ENCODE measurements at regions not wholly inside any gene's neighbourhood (a gene's known extent, or its start where the extent isn't known, plus 50 kb on each side); places are given as distances from the start of the nearest gene placed in this dataset.

DNA sequence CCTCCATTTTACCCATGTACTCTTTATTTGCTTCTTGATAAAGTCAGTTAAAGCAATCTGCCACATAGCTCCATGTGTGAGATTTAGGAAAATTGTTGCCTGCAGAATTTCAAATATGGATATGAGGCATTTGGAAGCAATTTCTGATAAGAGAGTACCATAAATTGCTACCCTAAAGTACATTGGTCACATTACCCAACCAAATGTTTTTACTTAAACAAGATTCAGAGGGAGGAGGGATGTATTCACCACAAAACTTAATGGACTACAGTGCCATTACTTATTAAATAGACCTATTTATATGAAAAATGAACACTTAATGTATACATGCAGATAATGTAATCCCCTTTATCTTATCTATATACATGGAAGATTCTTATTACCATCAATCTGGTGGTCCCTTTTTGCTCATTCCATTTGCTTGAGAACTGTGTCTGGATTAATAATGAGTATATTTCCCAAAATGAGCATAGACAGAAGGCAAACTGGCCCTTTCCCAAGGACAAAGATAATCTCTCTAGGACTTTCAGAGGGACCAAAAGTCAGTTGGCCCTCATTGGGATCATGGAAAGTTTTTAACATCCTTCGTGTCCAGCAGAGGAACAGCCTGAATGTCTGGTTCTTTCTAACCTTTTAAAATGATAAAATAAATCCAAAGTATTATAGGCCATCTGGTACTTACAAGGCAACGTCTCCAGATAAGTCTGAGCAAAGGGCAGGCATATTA lies 526.4 kb downstream of the CBLN4 start:
- Histone ChIP-seq H3K4me3 (ENCODE audit: insufficient read length, low read depth) (no peak overlapping the region), H3K27me3 (ENCODE audit: insufficient read depth, insufficient read length) (no peaks in the 10 kb centered on the region), H3K9ac (ENCODE audit: insufficient read length, low read depth) (no peak overlapping the region), H3K4me1 (ENCODE audit: insufficient read depth, insufficient read length) (no peaks in the 10 kb centered on the region), H3K9me3 (ENCODE audit: insufficient read depth, low read length) (no peaks in the 10 kb centered on the region), H3K36me3 (ENCODE audit: insufficient read depth, insufficient read length, low read length) (no peaks in the 10 kb centered on the region)
- DNase-seq (ENCODE audit: low read depth, low spot score), result no peak
- TF ChIP-seq ZNF274 (IDR thresholded peaks at IDR 0.05; ENCODE audit: low read depth, low read length) (no peak), SUZ12 (IDR thresholded peaks at IDR 0.05; ENCODE audit: extremely low read depth, insufficient read depth, insufficient read length) (no peak), YY1 (IDR thresholded peaks at IDR 0.05; ENCODE audit: insufficient read depth, insufficient read length) (no peak)

DNA sequence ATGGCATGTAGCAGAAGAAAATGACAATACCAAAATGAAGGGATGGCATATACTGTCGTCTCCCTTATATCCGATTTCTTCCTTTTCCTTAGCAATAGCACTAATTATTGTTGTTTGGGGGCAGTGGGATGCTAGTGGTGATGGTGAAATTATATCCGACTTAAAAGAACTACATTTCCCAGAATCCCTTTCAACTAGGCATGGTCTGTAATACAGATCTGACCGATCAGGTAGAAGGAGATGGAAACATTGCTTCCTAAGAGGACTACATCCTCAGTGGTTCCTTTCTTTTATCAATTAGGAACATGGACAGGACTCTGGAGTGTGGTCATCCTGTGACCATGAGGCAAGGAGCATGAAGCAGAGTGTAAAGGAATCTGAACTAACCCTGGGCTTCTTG lies 532.6 kb downstream of the CBLN4 start:
- Histone ChIP-seq H3K9me3 (ENCODE audit: insufficient read depth, low read length) (no peaks in the 10 kb centered on the region), H3K27me3 (ENCODE audit: insufficient read depth, insufficient read length) (no peaks in the 10 kb centered on the region), H3K4me1 (ENCODE audit: insufficient read depth, insufficient read length) (no peaks in the 10 kb centered on the region), H3K9ac (ENCODE audit: insufficient read length, low read depth) (no peak overlapping the region), H3K36me3 (ENCODE audit: insufficient read depth, insufficient read length, low read length) (no peaks in the 10 kb centered on the region), H3K4me3 (ENCODE audit: insufficient read length, low read depth) (no peak overlapping the region)
- DNase-seq (ENCODE audit: low read depth, low spot score), result peak; percentile 15
- TF ChIP-seq SUZ12 (IDR thresholded peaks at IDR 0.05; ENCODE audit: extremely low read depth, insufficient read depth, insufficient read length), result no peak
- TF ChIP-seq YY1 (IDR thresholded peaks at IDR 0.05; ENCODE audit: insufficient read depth, insufficient read length), result no peak
- TF ChIP-seq ZNF274 (IDR thresholded peaks at IDR 0.05; ENCODE audit: low read depth, low read length), result no peak

DNA sequence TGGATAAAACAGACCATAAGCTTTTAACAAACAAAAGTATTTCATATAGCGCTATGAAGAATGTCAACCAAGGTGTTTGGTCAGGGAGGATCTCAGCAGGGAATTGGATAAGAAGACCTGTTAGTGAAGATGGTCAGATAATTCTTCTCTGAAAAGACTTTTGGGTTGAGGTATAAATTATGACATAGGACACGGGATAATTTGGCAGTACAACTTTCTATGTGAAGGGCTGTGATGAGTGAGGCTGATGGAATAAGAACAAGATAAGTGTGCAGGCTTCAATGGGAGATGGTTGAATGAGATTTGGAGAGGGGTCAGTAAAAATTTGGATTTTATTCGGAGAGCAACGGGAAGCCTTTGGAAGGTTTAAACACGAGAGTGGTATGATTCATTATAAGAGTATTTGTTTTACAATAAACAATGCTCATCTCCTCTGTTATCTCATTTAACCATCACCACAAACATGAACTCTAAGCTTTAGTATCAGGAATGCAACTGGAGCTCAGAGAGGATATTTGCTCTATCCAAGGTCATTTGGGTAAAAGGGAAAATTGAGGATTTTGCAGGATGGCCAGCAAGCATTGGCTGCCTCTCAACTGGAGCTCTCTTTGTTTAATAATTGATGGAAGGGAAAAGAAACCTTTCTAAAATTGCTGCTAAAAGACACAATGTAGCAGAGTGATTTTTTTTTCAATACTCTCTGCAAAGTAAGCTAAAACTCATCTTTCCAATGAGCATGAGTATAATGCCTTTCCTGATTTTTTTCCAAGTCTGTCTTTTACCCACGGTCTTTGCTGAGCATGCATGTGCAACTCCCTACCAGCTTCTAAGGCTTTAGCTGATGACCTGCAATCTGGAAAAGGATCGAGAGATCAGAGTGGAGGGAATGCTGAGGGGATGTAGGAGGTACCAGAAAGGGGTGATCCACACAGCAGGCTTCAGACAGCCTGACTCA lies 534.0 kb downstream of the CBLN4 start:
- no peak for DNase-seq (ENCODE audit: low read depth, low spot score)
- Histone ChIP-seq H3K4me1 (ENCODE audit: insufficient read depth, insufficient read length) (no peaks in the 10 kb centered on the region), H3K27me3 (ENCODE audit: insufficient read depth, insufficient read length) (no peaks in the 10 kb centered on the region), H3K4me3 (ENCODE audit: insufficient read length, low read depth) (no peak overlapping the region), H3K9me3 (ENCODE audit: insufficient read depth, low read length) (no peaks in the 10 kb centered on the region), H3K36me3 (ENCODE audit: insufficient read depth, insufficient read length, low read length) (no peaks in the 10 kb centered on the region), H3K9ac (ENCODE audit: insufficient read length, low read depth) (no peak overlapping the region)
- TF ChIP-seq SUZ12 (IDR thresholded peaks at IDR 0.05; ENCODE audit: extremely low read depth, insufficient read depth, insufficient read length), result no peak
- no peak for TF ChIP-seq YY1 (IDR thresholded peaks at IDR 0.05; ENCODE audit: insufficient read depth, insufficient read length)

- no peaks in the 10 kb centered on the region for H3K27me3 ChIP-seq (ENCODE audit: insufficient read depth, insufficient read length)
- no peak overlapping the region for H3K4me3 ChIP-seq (ENCODE audit: insufficient read length, low read depth)
- no peaks in the 10 kb centered on the region for H3K9me3 ChIP-seq (ENCODE audit: insufficient read depth, low read length)
- H3K4me1 ChIP-seq (ENCODE audit: insufficient read depth, insufficient read length), result no peaks in the 10 kb centered on the region
- no peak overlapping the region for H3K9ac ChIP-seq (ENCODE audit: insufficient read length, low read depth)
- no peak for TF ChIP-seq YY1 (IDR thresholded peaks at IDR 0.05; ENCODE audit: insufficient read depth, insufficient read length)
- no peak for TF ChIP-seq ZNF274 (IDR thresholded peaks at IDR 0.05; ENCODE audit: low read depth, low read length)
- TF ChIP-seq SUZ12 (IDR thresholded peaks at IDR 0.05; ENCODE audit: extremely low read depth, insufficient read depth, insufficient read length), result no peak
- no peaks in the 10 kb centered on the region for H3K36me3 ChIP-seq (ENCODE audit: insufficient read depth, insufficient read length, low read length)
- DNase-seq (ENCODE audit: low read depth, low spot score), result no peak
Observed at GRCh38 chr20:55469074-55469473, 536.2 kb downstream of the CBLN4 start.

GRCh38 chr20:55461519-55461918 lies 543.8 kb downstream of the CBLN4 start:
- TF ChIP-seq ZNF274 (IDR thresholded peaks at IDR 0.05; ENCODE audit: low read depth, low read length), result no peak
- Histone ChIP-seq H3K27me3 (ENCODE audit: insufficient read depth, insufficient read length) (no peaks in the 10 kb centered on the region), H3K36me3 (ENCODE audit: insufficient read depth, insufficient read length, low read length) (no peaks in the 10 kb centered on the region), H3K4me1 (ENCODE audit: insufficient read depth, insufficient read length) (no peaks in the 10 kb centered on the region), H3K9me3 (ENCODE audit: insufficient read depth, low read length) (no peaks in the 10 kb centered on the region), H3K4me3 (ENCODE audit: insufficient read length, low read depth) (no peak overlapping the region), H3K9ac (ENCODE audit: insufficient read length, low read depth) (no peak overlapping the region)
- DNase-seq (ENCODE audit: low read depth, low spot score), result no peak

- H3K36me3 ChIP-seq (ENCODE audit: insufficient read depth, insufficient read length, low read length), result no peaks in the 10 kb centered on the region
- DNase-seq (ENCODE audit: low read depth, low spot score), result no peak
- no peaks in the 10 kb centered on the region for H3K4me1 ChIP-seq (ENCODE audit: insufficient read depth, insufficient read length)
- H3K9me3 ChIP-seq (ENCODE audit: insufficient read depth, low read length), result no peaks in the 10 kb centered on the region
- H3K4me3 ChIP-seq (ENCODE audit: insufficient read length, low read depth), result no peak overlapping the region
- no peaks in the 10 kb centered on the region for H3K27me3 ChIP-seq (ENCODE audit: insufficient read depth, insufficient read length)
- no peak for TF ChIP-seq YY1 (IDR thresholded peaks at IDR 0.05; ENCODE audit: insufficient read depth, insufficient read length)
- no peak for TF ChIP-seq SUZ12 (IDR thresholded peaks at IDR 0.05; ENCODE audit: extremely low read depth, insufficient read depth, insufficient read length)
- no peak for TF ChIP-seq ZNF274 (IDR thresholded peaks at IDR 0.05; ENCODE audit: low read depth, low read length)
- no peak overlapping the region for H3K9ac ChIP-seq (ENCODE audit: insufficient read length, low read depth)
Observed at GRCh38 chr20:55456316-55456940, 548.9 kb downstream of the CBLN4 start.

GRCh38 chr20:55449091-55449490 lies 556.2 kb downstream of the CBLN4 start:
- Histone ChIP-seq H3K36me3 (ENCODE audit: insufficient read depth, insufficient read length, low read length) (no peaks in the 10 kb centered on the region), H3K9ac (ENCODE audit: insufficient read length, low read depth) (no peak overlapping the region), H3K9me3 (ENCODE audit: insufficient read depth, low read length) (no peaks in the 10 kb centered on the region), H3K27me3 (ENCODE audit: insufficient read depth, insufficient read length) (no peaks in the 10 kb centered on the region), H3K4me1 (ENCODE audit: insufficient read depth, insufficient read length) (no peaks in the 10 kb centered on the region), H3K4me3 (ENCODE audit: insufficient read length, low read depth) (no peak overlapping the region)
- DNase-seq (ENCODE audit: low read depth, low spot score), result no peak
- TF ChIP-seq ZNF274 (IDR thresholded peaks at IDR 0.05; ENCODE audit: low read depth, low read length) (no peak), YY1 (IDR thresholded peaks at IDR 0.05; ENCODE audit: insufficient read depth, insufficient read length) (no peak), SUZ12 (IDR thresholded peaks at IDR 0.05; ENCODE audit: extremely low read depth, insufficient read depth, insufficient read length) (no peak)
